DMS53 treated with DMSO at 0.1 percent for 48 hours (cell line): ENCODE measurements at regions not wholly inside any gene's neighbourhood (a gene's known extent, or its start where the extent isn't known, plus 50 kb on each side); places are given as distances from the start of the nearest gene placed in this dataset.

Experiments
- DNase-seq: peaks from one replicate; lab custom pipeline; 2025; ENCODE audit not compliant: unreplicated experiment; lab: John Stamatoyannopoulos, UW

DNA sequence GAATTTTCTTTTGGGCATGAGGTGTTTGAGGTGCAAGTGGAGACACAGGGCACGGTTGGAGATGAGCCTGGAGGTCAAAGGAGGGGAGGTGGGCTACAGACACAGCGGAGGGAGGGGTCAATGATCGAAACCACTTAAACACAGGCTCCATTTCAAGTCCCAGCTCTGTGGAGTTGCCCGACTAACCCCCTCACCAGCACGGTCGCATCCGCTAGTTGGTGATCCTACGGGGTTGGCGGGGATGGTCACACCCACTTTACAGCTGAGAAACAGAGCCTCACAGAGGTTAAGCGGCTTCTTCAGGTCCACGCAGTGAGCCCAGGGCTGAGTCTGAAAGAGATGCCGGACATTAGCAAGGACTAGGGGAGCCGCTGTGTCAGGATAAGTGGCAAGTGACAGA is 60.1 kb upstream of the RUNX3 start:
- DNase-seq, result no peak

GRCh38 chr1:24989082-24989481 is 59.0 kb upstream of the RUNX3 start:
- no peak for DNase-seq

DNA sequence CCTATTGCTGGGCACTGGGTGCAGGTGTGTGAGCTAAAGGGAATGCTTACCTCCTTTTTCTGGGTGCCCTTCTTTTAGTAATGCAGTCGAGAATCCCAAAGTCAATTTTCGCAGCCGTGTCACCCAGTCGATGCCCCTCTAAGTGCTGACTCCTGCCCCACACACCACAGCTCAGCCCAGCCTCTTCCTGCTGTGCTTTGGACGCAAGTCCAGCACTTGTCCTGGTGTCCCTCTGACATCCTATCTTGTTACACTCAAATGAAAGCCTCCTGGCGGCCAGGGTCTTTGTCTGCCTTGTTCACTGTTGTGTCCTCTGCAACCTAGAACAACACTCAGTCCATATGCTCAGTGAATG is 58.5 kb upstream of the RUNX3 start:
- no peak for DNase-seq

DNA sequence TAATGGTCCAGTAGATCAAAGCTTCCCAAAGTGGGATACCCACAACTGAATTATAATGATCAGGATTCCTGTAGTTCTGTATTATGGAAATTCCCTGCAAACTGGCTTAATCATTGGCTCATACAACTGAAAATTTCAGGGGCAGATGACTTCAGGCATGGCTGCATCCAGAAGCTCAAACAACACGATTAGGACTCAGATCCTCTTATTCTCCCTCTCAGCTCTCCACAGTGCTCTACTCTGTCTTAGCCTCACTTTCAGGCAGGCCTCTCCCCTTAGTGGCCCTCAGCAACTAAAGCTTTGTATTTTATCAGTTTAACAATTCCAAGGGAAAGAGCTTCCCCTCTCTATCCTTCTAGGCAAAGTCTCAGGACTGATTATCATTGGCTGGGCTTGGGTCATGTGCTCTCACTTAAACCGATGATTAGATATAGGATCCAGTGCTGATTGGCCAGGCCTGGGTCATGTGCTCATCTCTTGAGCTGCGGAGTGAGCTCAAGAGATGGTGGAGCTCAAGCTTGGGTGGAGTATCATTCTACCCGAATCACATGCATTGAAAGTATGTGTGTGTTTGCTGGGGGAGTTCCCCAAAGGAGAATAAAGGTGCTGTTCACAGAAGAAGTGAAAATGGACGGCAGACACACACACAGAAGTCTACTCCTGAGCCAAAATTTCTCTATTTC is 57.9 kb upstream of the RUNX3 start:
- DNase-seq, result no peak

DNA sequence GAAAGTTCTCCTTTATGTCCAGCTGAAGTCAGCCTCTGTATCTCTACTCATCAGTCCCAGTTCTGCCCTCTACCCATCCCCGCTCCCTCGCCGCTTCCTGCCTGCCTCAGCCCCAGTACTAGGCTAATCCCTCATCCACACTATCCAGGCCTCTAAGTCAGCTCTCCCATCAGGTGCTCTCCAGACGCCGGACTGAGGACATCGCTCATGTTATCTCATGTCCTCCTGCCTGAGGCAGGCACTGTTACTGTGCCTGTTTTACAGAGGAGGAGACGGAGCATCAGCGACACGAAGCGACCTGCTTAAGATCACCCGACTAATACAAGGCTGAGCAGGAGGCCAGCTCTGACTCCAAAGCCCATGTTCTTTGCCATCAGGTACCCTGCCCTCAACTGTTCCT is 57.3 kb upstream of the RUNX3 start:
- no peak for DNase-seq

DNA sequence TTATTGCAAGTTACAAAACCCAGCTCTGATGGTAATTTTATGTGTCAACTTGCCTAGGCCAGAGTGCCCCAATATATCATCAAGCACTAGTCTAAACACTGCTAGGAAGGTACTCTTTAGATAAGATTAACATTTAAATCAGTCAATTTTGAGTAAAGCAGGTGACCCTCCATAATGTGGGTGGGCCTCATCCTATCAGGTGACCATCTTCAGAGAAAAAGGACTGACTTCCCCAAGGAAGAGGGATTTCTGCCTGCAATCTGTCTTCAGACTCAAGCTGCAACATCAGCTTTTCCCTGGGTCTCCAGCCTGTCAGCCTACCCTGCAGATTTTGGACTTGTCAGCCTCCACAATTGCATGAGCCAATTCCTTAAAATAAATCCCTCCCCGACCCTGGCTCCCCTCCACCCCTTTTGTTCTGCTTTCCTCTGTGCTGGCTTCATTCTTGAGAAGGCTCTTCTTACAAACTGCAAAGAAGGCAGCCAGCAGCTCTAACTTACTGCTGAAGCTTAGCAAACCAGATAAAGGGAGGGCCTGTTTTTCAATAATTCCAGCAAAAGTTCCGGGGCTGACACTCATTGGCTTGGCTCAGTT is 56.4 kb upstream of the RUNX3 start:
- DNase-seq, result no peak

DNA sequence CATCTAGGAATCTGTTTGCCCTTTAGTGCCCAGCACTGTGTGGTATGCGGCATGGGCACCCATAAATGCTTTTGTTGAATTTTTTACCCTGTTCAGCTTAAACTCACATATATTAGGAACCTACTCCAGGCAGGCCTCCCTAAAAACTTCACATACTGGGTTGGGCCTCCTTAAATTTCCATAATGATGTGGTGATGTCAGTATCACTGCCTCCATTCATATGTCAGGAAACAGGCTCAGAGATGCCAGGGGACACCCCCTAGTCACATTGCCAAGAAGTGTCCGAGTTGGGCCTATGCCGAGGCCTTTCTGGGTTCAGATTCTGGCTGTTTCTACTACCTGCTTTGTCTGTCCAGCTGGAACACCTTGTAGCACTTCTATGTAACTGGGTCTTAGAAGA is 55.7 kb upstream of the RUNX3 start:
- no peak for DNase-seq

GRCh38 chr1:24984800-24985522 is 54.9 kb upstream of the RUNX3 start:
- DNase-seq, result no peak

GRCh38 chr1:24984300-24984699 is 54.2 kb upstream of the RUNX3 start:
- DNase-seq, result no peak

GRCh38 chr1:24983006-24983680 is 53.1 kb upstream of the RUNX3 start:
- DNase-seq, result no peak

- DNase-seq, result no peak
These were observed 51.5 kb upstream of the RUNX3 start for GRCh38 chr1:24981631-24982005.

- no peak for DNase-seq
These were observed 51.0 kb upstream of the RUNX3 start for GRCh38 chr1:24980836-24981630.
